Suprapubic skin (tissue), 4 donors: ENCODE measurements at regions not wholly inside any gene's neighbourhood (a gene's known extent, or its start where the extent isn't known, plus 50 kb on each side); places are given as distances from the start of the nearest gene placed in this dataset.

ENCODE experiments used
- DNase-seq, 2 donors: peaks; one replicate each; pipeline ENCODE4 v3.0.0-alpha.2; 2019; ENCODE audit warnings: low spot score in 2 of 2
- H3K27ac ChIP-seq: fragments of 200-600 bp; sonication (generic); one replicate; pipeline ENCODE4 v1.5.1; 2019
- H3K27me3 ChIP-seq: fragments of 200-600 bp; sonication (generic); one replicate; pipeline ENCODE4 v1.5.1; 2019
- H3K36me3 ChIP-seq: fragments of 200-600 bp; sonication (generic); one replicate; pipeline ENCODE4 v1.5.1; 2019
- H3K4me1 ChIP-seq: fragments of 200-600 bp; sonication (generic); one replicate; pipeline ENCODE4 v1.5.1; 2019
- H3K4me3 ChIP-seq: fragments of 200-600 bp; sonication (generic); one replicate; pipeline ENCODE4 v1.5.1; 2019; ENCODE audit warnings: mild to moderate bottlenecking
- H3K9me3 ChIP-seq: fragments of 200-600 bp; sonication (generic); one replicate; pipeline ENCODE4 v1.5.1; 2019
- CTCF ChIP-seq, 2 donors: fragments of 200-600 bp in 1 of 2; fragments of 450-650 bp in 1 of 2; sonication (generic) in 1 of 2; IDR thresholded peaks; one replicate each; pipeline ENCODE4 v1.5.1; 2016 to 2019; ENCODE audit warnings: antibody characterized with exemption in 2 of 2, mild to moderate bottlenecking in 1 of 2, moderate library complexity in 1 of 2
- EP300 ChIP-seq: sonication (generic); formaldehyde crosslinking; IDR thresholded peaks from one replicate; pipeline ENCODE4 v1.6.1; 2017; ENCODE audit warnings: antibody characterized with exemption
- POLR2A ChIP-seq, 2 donors: fragments of 450-650 bp; IDR thresholded peaks; one replicate each; pipeline ENCODE4 v1.6.1; 2017; ENCODE audit warnings: antibody characterized with exemption in 2 of 2, mild to moderate bottlenecking in 2 of 2, moderate library complexity in 2 of 2
- POLR2AphosphoS5 ChIP-seq, 3 donors: sonication (generic); formaldehyde crosslinking; IDR thresholded peaks; one replicate each; pipeline ENCODE4 v1.6.1; 2017; ENCODE audit warnings: antibody characterized with exemption in 3 of 3
- WGBS: methylation state at CpG from one replicate; pipeline ENCODE4 v1.1.5; 2018; 5-methylcytosine and 5-hydroxymethylcytosine counted together

GRCh38 chr5:25484391-25484790 is 839.6 kb upstream of the CDH10 start:
- no peaks in the 10 kb centered on the region for H3K4me1 ChIP-seq
- H3K9me3 ChIP-seq = no peaks in the 10 kb centered on the region
- TF ChIP-seq EP300 (no peak), CTCF (IDR thresholded peaks at IDR 0.05) (no peak), POLR2A (IDR thresholded peaks at IDR 0.05) (no peak), POLR2AphosphoS5 (IDR thresholded peaks at IDR 0.05) (no peak)
- 48% methylated on average over 4 of the region's 4 CpGs for WGBS
- H3K27me3 ChIP-seq = no peaks in the 10 kb centered on the region
- H3K27ac ChIP-seq = no peak overlapping the region
- H3K4me3 ChIP-seq = no peak overlapping the region
- DNase-seq = no peak
- no peaks in the 10 kb centered on the region for H3K36me3 ChIP-seq

- TF ChIP-seq POLR2A (IDR thresholded peaks at IDR 0.05) = no peak
- no peak for TF ChIP-seq POLR2AphosphoS5 (IDR thresholded peaks at IDR 0.05)
- TF ChIP-seq CTCF (IDR thresholded peaks at IDR 0.05) = no peak
- no peak for TF ChIP-seq EP300
- H3K27me3 ChIP-seq = no peaks in the 10 kb centered on the region
- H3K36me3 ChIP-seq = no peaks in the 10 kb centered on the region
- no peak for DNase-seq
- no peaks in the 10 kb centered on the region for H3K9me3 ChIP-seq
- no peak overlapping the region for H3K4me3 ChIP-seq
- 54% methylated on average over 2 of the region's 2 CpGs for WGBS
- H3K27ac ChIP-seq = no peak overlapping the region
- no peaks in the 10 kb centered on the region for H3K4me1 ChIP-seq
Observed at GRCh38 chr5:25481463-25481862, 836.7 kb upstream of the CDH10 start.

GRCh38 chr5:25459082-25459481 is 814.3 kb upstream of the CDH10 start:
- Histone ChIP-seq H3K4me1 (no peaks in the 10 kb centered on the region), H3K27me3 (no peaks in the 10 kb centered on the region), H3K27ac (no peak overlapping the region), H3K9me3 (no peaks in the 10 kb centered on the region), H3K36me3 (no peaks in the 10 kb centered on the region), H3K4me3 (no peak overlapping the region)
- no peak for TF ChIP-seq CTCF (IDR thresholded peaks at IDR 0.05)
- no peak for TF ChIP-seq EP300
- TF ChIP-seq POLR2AphosphoS5 (IDR thresholded peaks at IDR 0.05) = no peak
- no peak for TF ChIP-seq POLR2A (IDR thresholded peaks at IDR 0.05)
- whole genome bisulfite sequencing = 97% methylated on average over 1 of the region's 1 CpG
- DNase-seq = no peak

GRCh38 chr5:25458628-25459027 is 813.9 kb upstream of the CDH10 start:
- 82% methylated on average over 2 of the region's 2 CpGs for WGBS

GRCh38 chr5:25453500-25453899 is 808.7 kb upstream of the CDH10 start:
- Histone ChIP-seq H3K9me3 (no peaks in the 10 kb centered on the region), H3K4me3 (no peak overlapping the region), H3K36me3 (no peaks in the 10 kb centered on the region), H3K27me3 (no peaks in the 10 kb centered on the region), H3K27ac (no peak overlapping the region), H3K4me1 (no peaks in the 10 kb centered on the region)
- DNase-seq = no peak
- TF ChIP-seq POLR2AphosphoS5 (IDR thresholded peaks at IDR 0.05) = no peak
- no peak for TF ChIP-seq POLR2A (IDR thresholded peaks at IDR 0.05)
- no peak for TF ChIP-seq EP300
- no peak for TF ChIP-seq CTCF (IDR thresholded peaks at IDR 0.05)

More at GRCh38 chr5:25458628-25459027, 813.9 kb upstream of the CDH10 start:
- no peak overlapping the region for H3K27ac ChIP-seq
- H3K4me3 ChIP-seq = no peak overlapping the region
- no peaks in the 10 kb centered on the region for H3K9me3 ChIP-seq
- TF ChIP-seq POLR2A (IDR thresholded peaks at IDR 0.05) (no peak), EP300 (no peak), CTCF (IDR thresholded peaks at IDR 0.05) (no peak), POLR2AphosphoS5 (IDR thresholded peaks at IDR 0.05) (no peak)
- H3K4me1 ChIP-seq = no peaks in the 10 kb centered on the region
- DNase-seq = no peak
- no peaks in the 10 kb centered on the region for H3K27me3 ChIP-seq
- no peaks in the 10 kb centered on the region for H3K36me3 ChIP-seq
